Mesodermal cell (in vitro differentiated cells): ENCODE measurements at regions not wholly inside any gene's neighbourhood (a gene's known extent, or its start where the extent isn't known, plus 50 kb on each side); places are given as distances from the start of the nearest gene placed in this dataset.
"Not testable (repeated sequence)": the region's sequence is repeated elsewhere in the genome, so short reads cannot be mapped to it uniquely, and the experiment has no call there.

Source experiments
- H3K27ac ChIP-seq: 2 replicates; pipeline ENCODE4 v1.7.0; 2013; ENCODE audit warnings: mild to moderate bottlenecking, low read depth, low read length, moderate library complexity; ENCODE audit not compliant: severe bottlenecking
- H3K36me3 ChIP-seq: 2 replicates; pipeline ENCODE4 v1.7.1; 2013; ENCODE audit warnings: mild to moderate bottlenecking, low read length, moderate library complexity; ENCODE audit not compliant: control insufficient read depth, insufficient read depth
- H3K4me1 ChIP-seq: one replicate; pipeline ENCODE4 v1.7.1; 2013; ENCODE audit warnings: mild to moderate bottlenecking, low read length; ENCODE audit not compliant: insufficient read depth, control insufficient read depth, poor library complexity, severe bottlenecking
- H3K4me3 ChIP-seq: 2 replicates; pipeline ENCODE4 v1.7.0; 2013; ENCODE audit warnings: low read length, control low read depth, mild to moderate bottlenecking; ENCODE audit not compliant: insufficient read depth, poor library complexity, severe bottlenecking; ENCODE audit errors: extremely low read depth
- H3K9me3 ChIP-seq: 2 replicates; pipeline ENCODE4 v1.7.1; 2013; ENCODE audit warnings: mild to moderate bottlenecking, low read length, moderate library complexity; ENCODE audit not compliant: control insufficient read depth
- WGBS, 2 experiments: methylation state at CpG; one replicate each; pipeline ENCODE4 v1.1.5; 2013; ENCODE audit warnings: missing lambda C conversion rate in 2 of 2; ENCODE audit not compliant: insufficient coverage in 2 of 2; 5-methylcytosine and 5-hydroxymethylcytosine counted together

DNA sequence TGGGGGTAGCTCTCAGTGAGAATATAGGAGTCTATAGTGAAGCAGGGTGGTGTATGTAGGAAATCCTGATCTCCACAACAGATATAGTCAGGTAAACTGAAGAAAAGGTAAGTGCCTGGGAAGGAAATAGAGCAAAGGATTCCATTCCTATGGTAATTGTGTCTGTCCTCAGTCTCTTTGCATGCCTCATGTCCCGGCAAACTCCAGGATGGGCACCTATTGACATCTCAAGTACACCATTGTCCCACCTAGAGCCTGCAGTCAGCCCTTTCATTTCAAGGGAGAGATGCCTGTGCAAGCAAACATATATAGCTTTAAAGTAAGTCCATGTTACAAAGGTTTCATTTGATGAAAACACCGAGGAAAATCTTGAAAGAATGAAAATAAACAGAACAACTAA is 257.7 kb upstream of the AZI2 start:
- H3K4me3 ChIP-seq = no peak overlapping the region
- H3K36me3 ChIP-seq = no peaks in the 10 kb centered on the region
- no CpG with 5 or more reads among the region's 2 CpGs for WGBS, 2 experiments
- no peak overlapping the region for H3K27ac ChIP-seq
- no peaks in the 10 kb centered on the region for H3K4me1 ChIP-seq
- no peaks in the 10 kb centered on the region for H3K9me3 ChIP-seq

DNA sequence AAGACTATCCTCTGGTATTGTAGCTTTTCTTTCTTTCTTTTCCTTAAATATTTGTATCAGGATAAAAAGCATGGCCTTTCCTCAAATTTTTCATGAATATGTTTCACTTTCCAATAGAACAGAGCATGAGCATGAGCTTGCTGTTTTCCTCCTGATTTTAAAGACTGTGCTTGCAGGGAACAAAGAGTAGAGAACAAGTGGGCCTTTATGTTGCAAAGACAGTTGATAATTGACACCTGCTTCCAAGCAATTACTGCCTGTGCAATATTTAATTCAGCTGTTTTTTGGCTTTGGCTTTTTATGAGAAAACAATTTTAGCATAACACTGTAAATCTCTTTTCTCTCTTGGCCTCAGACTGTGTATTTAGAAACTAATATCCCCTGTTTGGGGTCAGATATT is 263.6 kb upstream of the AZI2 start:
- Histone ChIP-seq H3K4me1 (no peaks in the 10 kb centered on the region), H3K9me3 (no peaks in the 10 kb centered on the region), H3K27ac (no peak overlapping the region), H3K36me3 (no peaks in the 10 kb centered on the region), H3K4me3 (no peak overlapping the region)

GRCh38 chr3:28613511-28614106 is 265.0 kb upstream of the AZI2 start:
- WGBS, 2 experiments = 90 to 100% methylated on average over 1 to 3 of the region's 6 CpGs
- Histone ChIP-seq H3K36me3 (no peaks in the 10 kb centered on the region), H3K4me3 (no peak overlapping the region), H3K27ac (no peak overlapping the region), H3K9me3 (no peaks in the 10 kb centered on the region), H3K4me1 (no peaks in the 10 kb centered on the region)

DNA sequence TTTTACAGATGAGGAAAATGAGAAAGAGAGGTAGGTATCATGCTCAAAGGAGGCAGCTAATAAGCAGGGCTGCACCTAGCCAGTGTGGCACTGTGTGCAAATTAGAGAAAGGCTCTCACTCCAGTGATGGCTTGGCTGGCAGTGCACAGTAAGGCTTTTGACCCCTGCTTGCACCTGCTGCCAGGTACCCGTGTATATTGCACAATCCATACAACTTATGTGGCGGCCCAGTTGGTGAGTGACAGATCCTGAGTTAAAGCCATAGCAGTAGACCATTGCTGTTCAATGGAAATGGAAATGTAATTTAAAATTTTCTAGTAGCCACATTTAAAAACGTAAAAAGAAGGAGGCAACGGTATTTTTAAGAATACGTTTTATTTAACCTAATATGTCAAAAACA is 266.4 kb upstream of the AZI2 start:
- H3K4me3 ChIP-seq = no peak overlapping the region
- no peaks in the 10 kb centered on the region for H3K36me3 ChIP-seq
- H3K9me3 ChIP-seq = no peaks in the 10 kb centered on the region
- WGBS, 2 experiments = 100% methylated on average over 2 of the region's 5 CpGs; no CpG with 5 or more reads in 1 of the 2 experiments
- H3K27ac ChIP-seq = no peak overlapping the region
- H3K4me1 ChIP-seq = no peaks in the 10 kb centered on the region

DNA sequence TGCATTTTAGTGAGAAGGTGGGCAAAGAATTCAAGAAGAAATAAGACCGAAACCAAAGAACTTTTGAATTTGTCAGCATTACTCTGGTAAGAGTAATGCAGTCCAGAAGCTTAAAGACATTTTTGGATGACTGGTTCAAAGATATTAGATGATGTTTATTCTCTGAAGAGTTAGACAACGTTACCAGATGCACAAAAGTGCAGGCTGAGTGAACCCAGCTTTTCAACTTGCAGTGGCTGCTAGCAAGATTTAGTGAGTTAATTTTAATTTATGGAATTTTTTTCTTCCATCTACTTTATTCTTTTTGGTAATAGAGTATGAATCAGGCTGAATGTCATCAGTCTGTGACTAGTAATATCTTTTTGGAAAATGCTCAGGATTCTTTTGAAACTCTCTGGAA is 267.3 kb upstream of the AZI2 start:
- H3K9me3 ChIP-seq = no peaks in the 10 kb centered on the region
- H3K27ac ChIP-seq = no peak overlapping the region
- H3K4me1 ChIP-seq = no peaks in the 10 kb centered on the region
- no peak overlapping the region for H3K4me3 ChIP-seq
- WGBS, 2 experiments = 57 to 100% methylated on average over 1 to 2 of the region's 2 CpGs
- H3K36me3 ChIP-seq = no peaks in the 10 kb centered on the region

DNA sequence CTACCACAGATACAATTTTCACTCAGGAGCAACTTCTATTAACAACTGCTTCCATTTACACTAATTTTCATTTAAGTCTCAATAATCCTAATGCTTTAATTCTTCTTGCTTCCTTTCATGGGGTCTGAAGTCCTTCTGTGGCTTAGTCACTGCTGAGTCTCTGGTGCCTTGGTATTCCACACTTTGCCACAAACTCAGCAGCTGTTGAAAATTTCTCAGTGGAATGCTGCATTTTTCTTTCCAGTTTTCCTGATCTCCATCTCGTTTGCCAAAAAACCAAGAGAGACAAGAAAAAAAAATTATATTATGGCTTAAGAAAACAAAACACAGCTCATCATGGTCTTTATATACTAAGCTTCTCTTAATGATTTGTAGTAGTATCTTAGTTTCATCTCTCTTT is 269.2 kb upstream of the AZI2 start:
- Histone ChIP-seq H3K9me3 (no peaks in the 10 kb centered on the region), H3K4me3 (no peak overlapping the region), H3K36me3 (no peaks in the 10 kb centered on the region), H3K27ac (no peak overlapping the region), H3K4me1 (no peaks in the 10 kb centered on the region)
- no CpG with 5 or more reads among the region's 1 CpG for WGBS, 2 experiments

GRCh38 chr3:28623106-28623505 is 274.5 kb upstream of the AZI2 start:
- Histone ChIP-seq H3K36me3 (no peaks in the 10 kb centered on the region), H3K27ac (no peak overlapping the region), H3K4me1 (no peaks in the 10 kb centered on the region), H3K9me3 (no peaks in the 10 kb centered on the region), H3K4me3 (no peak overlapping the region)
- WGBS, 2 experiments = 100% methylated on average over 2 of the region's 5 CpGs; no CpG with 5 or more reads in 1 of the 2 experiments

DNA sequence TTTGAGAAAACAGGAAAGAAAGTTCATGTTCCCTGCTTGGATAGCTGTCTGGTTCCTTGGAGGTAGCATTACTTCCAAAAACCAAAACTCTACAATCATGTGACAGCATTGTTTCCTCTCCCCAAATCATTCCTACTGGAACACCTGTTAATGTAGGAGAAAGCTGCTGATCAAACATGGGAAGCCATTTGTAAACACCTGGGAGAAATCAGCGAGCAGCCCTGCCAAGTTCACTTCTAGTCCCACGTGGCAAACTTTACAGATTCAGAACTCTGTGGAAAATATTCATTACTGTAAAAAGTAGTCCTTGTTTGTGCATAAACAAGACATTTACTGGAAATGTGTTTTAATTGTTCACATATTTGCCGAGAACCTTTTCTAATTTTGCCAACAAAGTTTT is 275.5 kb upstream of the AZI2 start:
- Histone ChIP-seq H3K9me3 (no peaks in the 10 kb centered on the region), H3K27ac (no peak overlapping the region), H3K36me3 (no peaks in the 10 kb centered on the region), H3K4me3 (no peak overlapping the region), H3K4me1 (no peaks in the 10 kb centered on the region)
- 90% methylated on average over 2 of the region's 3 CpGs; no CpG with 5 or more reads in 1 of the 2 experiments for WGBS, 2 experiments

- not testable (repeated sequence) for H3K4me1 ChIP-seq, H3K36me3 ChIP-seq, H3K27ac ChIP-seq, H3K9me3 ChIP-seq, H3K4me3 ChIP-seq
- no CpG with 5 or more reads among the region's 2 CpGs for WGBS, 2 experiments
These were observed 279.2 kb upstream of the AZI2 start for GRCh38 chr3:28627843-28628242.

DNA sequence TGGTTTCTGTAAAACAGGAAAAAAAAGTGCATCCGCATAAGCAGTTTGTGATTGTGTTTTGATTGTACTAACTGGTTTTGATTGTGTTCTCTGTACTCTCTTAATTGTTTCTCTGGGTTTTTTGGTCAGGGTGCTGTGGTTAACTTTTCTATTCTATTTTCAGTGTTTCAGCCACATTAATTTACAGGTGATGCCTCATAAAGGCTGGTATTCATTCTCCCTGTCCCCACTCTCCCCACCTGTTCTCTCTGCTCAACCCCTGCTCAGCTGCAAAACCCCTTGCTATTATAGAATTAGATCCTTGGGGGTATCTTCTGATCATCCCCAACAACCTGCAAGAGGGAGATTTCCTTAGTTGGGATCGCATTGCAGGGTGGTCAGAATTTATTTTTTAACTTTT is 285.4 kb upstream of the AZI2 start:
- Histone ChIP-seq H3K4me1 (no peaks in the 10 kb centered on the region), H3K9me3 (no peaks in the 10 kb centered on the region), H3K4me3 (no peak overlapping the region), H3K36me3 (no peaks in the 10 kb centered on the region), H3K27ac (no peak overlapping the region)
- WGBS, 2 experiments = 83% methylated on average over 1 of the region's 2 CpGs; no CpG with 5 or more reads in 1 of the 2 experiments

DNA sequence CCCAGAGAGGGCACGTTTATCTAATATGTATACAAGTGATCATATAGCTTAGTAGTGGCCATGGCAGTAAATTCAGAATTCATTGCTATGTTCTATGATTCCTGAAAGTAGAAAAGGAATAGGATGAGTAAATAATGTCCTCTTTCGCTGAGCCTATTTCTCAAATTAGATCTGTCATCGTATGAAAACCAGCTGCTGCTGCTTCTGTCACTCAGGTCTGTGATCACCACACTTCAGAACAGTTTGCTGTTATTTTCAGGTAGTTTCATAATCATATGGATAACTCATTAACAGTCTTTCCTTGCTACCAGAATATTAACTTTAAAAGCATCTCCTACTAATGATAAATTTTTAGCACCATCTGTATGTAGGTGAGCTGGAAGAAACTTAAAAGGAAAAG is 289.1 kb upstream of the AZI2 start:
- Histone ChIP-seq H3K36me3 (no peaks in the 10 kb centered on the region), H3K27ac (no peak overlapping the region), H3K4me1 (no peaks in the 10 kb centered on the region), H3K4me3 (no peak overlapping the region), H3K9me3 (no peaks in the 10 kb centered on the region)
- WGBS, 2 experiments = 80% methylated on average over 2 of the region's 3 CpGs; no CpG with 5 or more reads in 1 of the 2 experiments
